Activated effector memory CD4-positive, alpha-beta T cell treated with Interleukin-2 at 50 U/mL for 16 hours (primary cell): ENCODE measurements at regions not wholly inside any gene's neighbourhood (a gene's known extent, or its start where the extent isn't known, plus 50 kb on each side); places are given as distances from the start of the nearest gene placed in this dataset.

Experiments
- DNase-seq: peaks from one replicate; pipeline ENCODE4 v3.0.0-alpha.2; 2020

- no peak for DNase-seq
These were observed 219.0 kb downstream of the SH3BP4 start for GRCh38 chr2:235170536-235171521.

DNA sequence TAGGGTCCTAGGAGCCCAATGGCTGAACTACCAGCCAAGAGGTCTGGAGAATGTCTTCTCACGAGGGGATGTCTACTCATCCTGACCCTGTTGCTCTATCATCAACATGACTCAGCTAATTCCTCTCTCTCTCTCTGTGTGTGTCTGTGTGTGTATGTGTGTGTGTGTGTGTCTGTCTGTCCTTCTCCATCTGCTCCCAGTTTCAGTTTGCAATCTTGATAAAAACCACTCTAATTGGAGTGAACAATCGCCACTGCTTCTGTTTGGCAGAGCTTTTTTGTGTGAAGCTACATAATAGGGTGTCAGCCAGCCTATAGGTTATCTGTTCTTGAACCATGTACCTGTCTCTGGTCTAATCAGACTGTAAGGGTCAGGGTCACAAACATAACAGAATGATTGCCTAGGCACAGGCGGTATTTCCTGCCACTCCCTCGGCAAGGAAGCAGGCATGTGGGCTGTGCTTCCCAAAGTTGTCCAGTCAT is 219.8 kb downstream of the SH3BP4 start:
- DNase-seq = no peak

- DNase-seq = no peak
These were observed 228.8 kb downstream of the SH3BP4 start for GRCh38 chr2:235180642-235181041.

- no peak for DNase-seq
These were observed 232.0 kb downstream of the SH3BP4 start for GRCh38 chr2:235183786-235184185.

GRCh38 chr2:235187806-235188205 is 236.0 kb downstream of the SH3BP4 start:
- DNase-seq = no peak

- no peak for DNase-seq
These were observed 239.7 kb downstream of the SH3BP4 start for GRCh38 chr2:235191486-235191885.

GRCh38 chr2:235191978-235192377 is 240.2 kb downstream of the SH3BP4 start:
- DNase-seq = no peak

DNA sequence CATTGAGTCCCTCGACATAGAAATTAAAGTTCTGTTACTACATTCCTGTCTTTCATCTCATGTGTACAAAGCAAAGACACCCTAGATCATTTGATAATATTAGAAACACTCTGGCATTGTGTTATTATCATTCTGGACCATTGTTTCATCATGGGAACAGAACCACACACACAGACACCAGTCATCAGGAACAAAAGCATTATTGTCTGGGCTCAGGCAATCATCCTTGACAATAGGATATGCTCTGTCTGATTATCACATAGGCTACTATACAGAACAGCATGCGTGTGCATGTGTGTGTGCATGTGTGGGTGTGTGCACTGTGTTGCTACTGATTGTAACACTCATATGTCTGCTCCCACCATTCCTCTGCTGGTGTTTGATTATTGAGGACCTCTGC is 242.5 kb downstream of the SH3BP4 start:
- no peak for DNase-seq

DNA sequence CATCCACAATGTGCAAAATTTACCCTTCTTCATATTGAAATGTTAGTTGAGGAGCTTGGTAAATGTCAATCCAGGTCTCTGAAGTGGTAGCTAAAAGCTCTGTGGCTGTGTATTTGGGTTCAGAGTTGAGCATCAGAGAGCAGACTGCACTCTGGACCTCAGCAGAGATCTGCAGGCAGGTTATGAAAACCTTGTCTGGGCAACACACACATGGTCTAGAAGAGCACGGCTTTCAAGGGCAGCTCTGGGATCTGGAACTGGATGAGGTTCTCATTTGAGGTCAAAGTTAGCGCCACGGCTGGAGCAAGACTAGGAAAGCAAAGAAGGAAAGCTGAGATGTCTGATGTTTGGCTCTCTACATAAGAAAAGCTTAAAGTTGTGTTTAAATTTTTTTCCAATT is 243.0 kb downstream of the SH3BP4 start:
- DNase-seq = no peak

DNA sequence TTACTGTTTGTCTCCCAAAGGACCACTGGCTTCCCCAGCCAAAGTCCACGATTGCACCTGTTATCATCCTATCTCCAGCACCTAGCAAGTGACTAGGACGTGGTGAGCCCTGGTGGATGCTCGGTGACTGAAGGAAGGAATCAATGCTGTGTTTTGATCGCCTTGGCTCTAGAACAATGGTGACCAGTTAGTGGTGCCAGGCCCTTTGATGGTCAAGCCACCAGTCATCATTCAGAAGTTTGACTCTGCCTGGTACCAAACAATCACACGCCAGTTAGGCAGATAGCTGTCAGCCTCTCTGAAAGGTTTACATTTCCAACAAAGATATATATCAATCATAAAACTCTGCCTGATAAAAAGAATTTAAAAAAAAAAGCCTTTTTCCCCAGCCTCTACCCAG is 244.1 kb downstream of the SH3BP4 start:
- no peak for DNase-seq

DNA sequence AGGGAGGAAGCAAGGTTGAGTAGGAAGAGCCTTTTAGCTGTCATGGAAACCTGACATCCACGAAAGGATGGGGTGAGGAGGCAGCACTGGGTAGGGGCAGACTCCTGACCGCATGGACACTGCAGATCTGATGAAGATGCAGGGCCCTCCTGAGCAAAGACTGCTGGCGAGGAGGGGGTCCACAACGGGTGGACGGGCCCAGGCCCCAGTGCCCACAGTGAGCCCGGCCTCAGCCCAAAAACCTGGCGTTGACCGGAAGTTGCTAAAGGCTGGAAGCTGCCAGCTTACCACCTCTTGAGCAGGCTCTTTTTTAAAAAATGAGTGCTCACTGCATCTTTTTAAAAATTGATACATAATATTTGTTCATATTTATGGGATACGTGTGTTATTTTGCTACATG is 247.3 kb downstream of the SH3BP4 start:
- no peak for DNase-seq

GRCh38 chr2:235200216-235200615 is 248.4 kb downstream of the SH3BP4 start:
- no peak for DNase-seq

- no peak for DNase-seq
These were observed 249.9 kb downstream of the SH3BP4 start for GRCh38 chr2:235201756-235202155.

DNA sequence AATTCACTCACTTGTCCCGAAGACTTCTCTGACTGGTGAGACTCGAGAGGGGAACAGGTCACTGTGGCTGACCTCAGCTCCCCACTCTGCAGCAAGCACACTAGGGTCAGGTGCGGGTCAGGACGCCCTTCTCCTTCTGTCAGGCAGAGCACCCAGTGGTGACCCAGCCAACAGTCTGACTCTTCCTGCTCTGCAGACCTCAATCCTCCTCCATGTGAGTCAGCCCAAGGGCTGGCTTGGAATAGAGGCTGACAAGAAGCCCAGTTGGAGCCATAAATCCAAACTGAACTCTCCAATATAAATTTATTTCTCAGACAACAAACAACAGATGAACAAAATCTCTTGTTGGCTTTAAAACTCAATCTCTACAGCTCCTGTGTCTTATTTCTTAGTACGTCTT is 253.1 kb downstream of the SH3BP4 start:
- no peak for DNase-seq

- DNase-seq = no peak
These were observed 254.6 kb downstream of the SH3BP4 start for GRCh38 chr2:235206399-235206798.

DNA sequence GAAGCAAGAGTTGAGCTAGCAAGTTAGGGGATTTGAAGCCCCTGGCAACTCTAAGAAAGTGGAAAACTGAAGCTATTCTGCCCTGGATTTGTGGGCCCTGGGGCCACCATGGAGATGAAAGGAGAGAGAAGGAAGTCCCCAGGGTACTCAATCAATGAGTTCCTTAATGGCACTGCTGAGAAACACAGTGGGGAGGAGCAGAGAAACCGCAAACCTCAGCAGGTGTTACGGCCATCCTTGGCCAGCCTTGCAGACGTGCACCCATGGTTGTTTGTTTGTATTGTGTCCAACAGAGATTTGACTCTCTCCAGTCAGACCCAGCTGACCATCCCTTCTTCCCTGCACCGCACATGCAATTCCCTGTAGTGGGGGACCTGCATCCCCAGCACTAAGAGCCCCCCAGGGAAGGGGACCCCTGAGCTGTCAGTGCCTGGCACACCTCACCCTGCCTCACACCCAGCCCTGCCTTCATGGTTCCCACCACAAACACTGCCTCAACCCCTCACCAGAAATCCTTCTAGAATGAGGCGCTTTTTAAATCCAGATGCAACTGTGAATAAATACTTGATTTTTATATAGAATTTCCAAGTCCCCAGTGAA is 255.3 kb downstream of the SH3BP4 start:
- no peak for DNase-seq

- DNase-seq = no peak
These were observed 259.2 kb downstream of the SH3BP4 start for GRCh38 chr2:235211056-235211455.

- DNase-seq = no peak
These were observed 260.8 kb downstream of the SH3BP4 start for GRCh38 chr2:235212501-235213158.

DNA sequence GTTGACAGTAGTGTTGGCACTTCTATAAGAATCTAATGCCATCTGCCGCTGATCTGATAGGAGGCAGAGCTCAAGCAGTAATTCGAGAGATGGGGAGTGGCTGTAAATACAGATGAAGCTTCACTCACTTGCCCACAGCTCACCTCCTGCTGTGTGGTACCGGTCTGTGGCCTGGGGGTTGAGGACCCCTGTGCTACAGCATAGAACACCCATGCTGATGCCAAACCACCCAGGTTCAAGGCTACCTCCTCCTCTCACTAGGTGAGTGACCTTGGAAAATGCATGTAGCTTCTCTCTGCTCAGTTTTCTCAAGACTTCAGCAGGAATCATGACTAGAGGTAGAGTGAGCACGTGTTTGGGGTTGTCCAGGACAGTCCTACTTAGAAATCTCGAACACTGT is 263.4 kb downstream of the SH3BP4 start:
- no peak for DNase-seq

- DNase-seq = no peak
These were observed 265.1 kb downstream of the SH3BP4 start for GRCh38 chr2:235216901-235217300.

DNA sequence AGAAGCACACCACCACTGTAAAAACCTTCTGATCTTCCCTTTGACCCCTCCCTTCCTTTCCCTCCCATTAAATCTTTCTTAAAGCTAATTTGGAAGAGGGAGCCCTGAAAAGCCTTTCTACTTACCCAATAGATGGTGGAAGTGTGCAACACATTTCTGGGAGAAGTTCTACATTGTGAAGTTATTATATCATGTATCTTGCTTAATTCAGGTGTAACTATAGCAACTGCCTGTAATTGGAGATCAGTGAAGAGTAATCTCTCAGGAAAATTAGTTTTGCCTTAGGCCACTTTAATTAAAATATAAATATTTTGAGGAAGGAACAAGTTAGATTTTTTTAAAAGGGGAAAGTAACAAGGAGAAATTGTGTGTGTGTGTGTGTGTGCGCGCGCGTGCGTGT is 266.0 kb downstream of the SH3BP4 start:
- no peak for DNase-seq

- no peak for DNase-seq
These were observed 266.7 kb downstream of the SH3BP4 start for GRCh38 chr2:235218486-235218907.

DNA sequence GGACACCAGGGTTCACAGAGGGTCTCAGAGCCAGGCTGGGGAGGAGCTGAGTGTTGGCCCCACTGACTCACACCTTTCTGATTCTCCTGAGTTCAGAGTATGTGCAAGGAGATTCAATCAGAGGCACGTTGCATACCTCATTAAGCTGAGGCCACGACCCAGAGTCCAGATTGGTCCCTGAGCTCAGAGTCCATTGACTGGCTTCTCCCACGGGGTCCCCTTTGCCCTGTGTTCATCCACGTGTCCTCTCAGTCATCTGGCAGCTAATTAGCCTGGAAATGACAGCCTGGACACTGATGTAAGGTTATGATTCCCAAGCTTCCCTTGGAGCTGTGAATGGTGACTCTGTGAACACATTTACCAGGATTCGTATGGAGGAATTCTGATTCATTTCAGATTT is 267.2 kb downstream of the SH3BP4 start:
- no peak for DNase-seq

- DNase-seq = no peak
These were observed 268.5 kb downstream of the SH3BP4 start for GRCh38 chr2:235220331-235220730.
